ENCODE measurements at regions not wholly inside any gene's neighbourhood (a gene's known extent, or its start where the extent isn't known, plus 50 kb on each side); places are given as distances from the start of the nearest gene placed in this dataset.

DNA sequence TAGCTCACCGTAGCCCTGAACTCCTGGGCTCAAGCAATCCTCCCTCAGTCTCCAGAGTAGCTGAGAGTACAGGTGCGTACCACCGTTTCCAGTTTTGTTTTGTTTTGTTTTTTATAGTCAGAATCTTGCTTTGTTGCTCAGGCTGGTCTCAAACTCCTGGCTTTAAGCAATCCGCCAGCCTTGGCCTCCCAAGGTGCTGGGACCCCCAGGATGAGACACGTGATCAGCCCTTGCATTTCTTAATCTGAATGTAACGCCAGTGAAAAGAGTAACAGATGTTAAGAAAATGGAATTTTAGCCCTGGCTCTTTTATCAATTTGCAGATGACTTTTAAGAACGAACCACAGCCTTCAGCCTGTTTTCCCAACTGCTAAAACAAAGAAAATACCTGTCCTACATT is 451.3 kb downstream of the SHQ1 start:
- no peak for DNase-seq (ENCODE audit: low read depth)

GRCh38 chr3:72395776-72396311 is 452.4 kb downstream of the SHQ1 start:
- DNase-seq (ENCODE audit: low read depth), result no peak

GRCh38 chr3:72393455-72393854 is 454.8 kb downstream of the SHQ1 start:
- DNase-seq (ENCODE audit: low read depth), result no peak

DNA sequence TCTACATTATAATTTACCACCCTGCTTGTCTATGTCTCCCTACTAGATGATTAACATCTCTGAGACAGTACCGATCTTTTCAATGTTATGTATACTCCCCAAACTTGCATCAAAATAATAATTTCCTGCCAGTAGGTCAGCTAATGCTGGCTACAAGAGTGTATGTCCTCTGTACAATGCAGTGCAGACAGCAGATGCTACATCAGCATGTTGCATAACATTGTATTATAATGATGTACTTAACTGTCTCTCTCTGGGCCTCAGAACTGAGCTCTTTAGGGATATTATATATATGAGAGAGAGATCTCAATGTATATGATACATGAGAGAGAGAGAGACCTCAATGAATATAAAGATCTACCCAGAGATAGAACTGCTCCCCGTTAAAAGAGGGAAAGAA is 456.6 kb downstream of the SHQ1 start:
- no peak for DNase-seq (ENCODE audit: low read depth)

- no peak for DNase-seq (ENCODE audit: low read depth)
These were observed 457.4 kb downstream of the SHQ1 start for GRCh38 chr3:72390841-72391240.

GRCh38 chr3:72388644-72389043 is 459.6 kb downstream of the SHQ1 start:
- no peak for DNase-seq (ENCODE audit: low read depth)

DNA sequence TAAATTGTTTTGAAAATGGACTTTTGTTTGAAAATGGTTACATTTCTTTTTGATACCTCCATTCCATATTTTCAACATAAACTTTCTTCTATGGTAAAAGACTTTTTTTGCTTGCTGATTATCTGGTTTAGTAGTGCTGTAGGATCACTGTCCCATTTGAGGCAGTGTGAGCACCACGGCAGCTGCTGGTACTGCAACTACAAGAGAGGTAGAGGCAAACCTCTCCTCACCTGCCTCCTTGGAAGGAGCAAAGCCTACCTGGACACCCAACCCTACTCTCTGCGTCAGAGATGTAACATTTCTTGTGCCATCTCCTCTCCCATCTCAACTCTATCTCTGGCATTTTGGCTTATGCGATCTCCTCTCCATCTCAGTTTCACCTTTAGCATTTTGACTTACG is 460.1 kb downstream of the SHQ1 start:
- DNase-seq (ENCODE audit: low read depth), result no peak

- no peak for DNase-seq (ENCODE audit: low read depth)
These were observed 461.8 kb downstream of the SHQ1 start for GRCh38 chr3:72386327-72387000.

DNA sequence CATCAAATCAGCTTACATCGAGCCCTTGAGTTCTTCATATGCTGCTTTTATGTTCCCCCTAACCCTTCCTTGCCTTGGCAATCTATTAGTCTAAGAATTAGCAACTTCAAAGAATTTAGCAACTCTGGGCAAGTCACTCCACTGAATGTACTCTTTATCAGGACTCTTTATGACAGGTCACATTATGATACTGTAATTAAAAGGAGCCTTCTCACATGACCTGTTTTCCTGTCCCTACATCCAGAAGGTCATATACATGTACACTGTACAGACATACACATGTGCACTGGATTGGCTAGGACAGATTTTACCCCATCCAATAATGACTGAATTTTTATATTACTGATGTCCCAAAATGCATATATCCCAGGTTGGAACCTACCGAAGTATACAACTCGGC is 463.1 kb downstream of the SHQ1 start:
- DNase-seq (ENCODE audit: low read depth), result no peak

DNA sequence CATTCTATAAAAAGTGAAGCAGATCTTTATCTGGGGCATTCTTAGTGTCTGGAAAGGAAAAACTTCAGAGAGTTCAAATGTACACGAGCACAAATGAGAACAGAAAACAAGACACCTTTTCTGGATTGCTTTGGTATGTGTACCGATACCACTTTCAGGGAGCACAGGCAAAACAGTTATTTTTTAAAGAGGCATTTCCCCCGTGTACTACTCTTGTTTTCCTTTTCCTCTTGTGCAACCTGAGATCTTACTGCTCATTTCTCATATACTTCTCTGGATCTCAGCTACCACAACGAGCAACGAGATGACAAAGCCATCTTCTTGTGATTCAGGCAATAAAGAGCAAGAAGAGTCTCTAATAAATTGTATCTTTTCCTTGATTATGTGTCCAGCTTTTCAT is 463.6 kb downstream of the SHQ1 start:
- no peak for DNase-seq (ENCODE audit: low read depth)

GRCh38 chr3:72383883-72384282 is 464.4 kb downstream of the SHQ1 start:
- DNase-seq (ENCODE audit: low read depth), result no peak

GRCh38 chr3:72383230-72383629 is 465.0 kb downstream of the SHQ1 start:
- no peak for DNase-seq (ENCODE audit: low read depth)

GRCh38 chr3:72382460-72382859 is 465.8 kb downstream of the SHQ1 start:
- DNase-seq (ENCODE audit: low read depth), result no peak

- DNase-seq (ENCODE audit: low read depth), result no peak
These were observed 466.7 kb downstream of the SHQ1 start for GRCh38 chr3:72381584-72381983.

- no peak for DNase-seq (ENCODE audit: low read depth)
These were observed 467.3 kb downstream of the SHQ1 start for GRCh38 chr3:72380711-72381493.

DNA sequence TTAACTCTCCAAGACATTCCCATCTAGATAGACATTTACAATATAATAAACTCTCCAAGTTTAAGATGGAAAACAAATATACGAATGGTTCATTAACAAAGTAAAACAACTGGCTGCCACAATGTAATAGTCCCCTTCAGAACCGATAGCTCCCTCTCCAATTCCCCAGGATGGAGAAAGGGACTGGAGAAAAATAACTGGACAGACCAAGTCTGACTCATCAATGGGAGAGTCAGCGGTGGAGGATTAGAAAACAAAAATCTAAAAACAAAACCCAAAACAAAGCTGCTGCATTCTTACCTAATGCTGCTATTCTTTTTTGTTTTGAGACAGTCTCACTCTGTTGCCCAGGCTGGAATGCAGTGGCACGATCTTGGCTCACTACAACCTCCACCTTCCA is 468.1 kb downstream of the SHQ1 start:
- DNase-seq (ENCODE audit: low read depth), result no peak

- DNase-seq (ENCODE audit: low read depth), result no peak
These were observed 468.6 kb downstream of the SHQ1 start for GRCh38 chr3:72379500-72380187.

- DNase-seq (ENCODE audit: low read depth), result no peak
These were observed 470.0 kb downstream of the SHQ1 start for GRCh38 chr3:72378287-72378686.

GRCh38 chr3:72376956-72377710 is 471.1 kb downstream of the SHQ1 start:
- no peak for DNase-seq (ENCODE audit: low read depth)

DNA sequence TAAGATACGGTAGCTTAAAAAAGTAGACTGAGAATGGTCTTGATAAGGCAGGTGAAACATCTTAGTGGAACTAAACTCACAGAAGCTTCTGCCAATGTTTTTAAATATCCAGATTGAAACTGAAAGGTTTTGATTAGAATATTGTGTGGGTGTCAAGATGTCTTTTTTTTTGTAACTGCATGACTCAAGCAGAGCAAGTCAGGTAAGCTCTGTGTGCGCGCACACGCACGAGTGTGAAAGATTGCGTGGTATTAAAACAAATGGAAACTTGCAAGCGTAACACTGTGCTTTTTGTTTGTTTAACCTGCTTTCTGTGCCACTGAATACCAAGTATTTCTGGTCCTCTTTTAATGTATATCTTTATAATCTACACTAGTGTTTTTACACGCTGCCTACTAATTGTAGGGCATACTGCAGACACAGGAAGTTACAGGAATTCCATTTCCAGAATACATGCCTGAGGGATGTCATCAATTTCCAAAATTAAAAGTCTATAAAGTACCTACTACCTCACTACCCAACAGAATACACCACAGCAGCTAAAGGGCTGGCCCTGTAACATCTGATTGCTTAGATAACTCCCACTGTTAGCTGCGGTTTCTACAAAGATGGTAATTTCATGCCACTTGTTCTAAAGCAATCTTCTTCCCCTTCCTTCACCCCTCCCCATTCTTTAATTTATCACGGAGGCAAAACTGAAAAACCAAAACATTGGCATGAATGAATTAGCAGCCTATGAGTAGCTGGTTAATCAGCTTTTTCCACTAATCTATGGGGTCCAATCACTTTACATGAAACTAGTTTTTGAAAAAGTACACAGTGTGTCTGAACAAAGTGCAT is 472.8 kb downstream of the SHQ1 start:
- DNase-seq (ENCODE audit: low read depth), result peak; percentile 28

GRCh38 chr3:72373139-72373538 is 475.1 kb downstream of the SHQ1 start:
- DNase-seq (ENCODE audit: low read depth), result no peak

All from activated T-helper 9 cell treated with anti-CD3 and anti-CD28 coated beads, Interleukin-2, amount 50 U/mL, for 16 hours (primary cell).